H9 (cell line): ENCODE measurements at regions not wholly inside any gene's neighbourhood (a gene's known extent, or its start where the extent isn't known, plus 50 kb on each side); places are given as distances from the start of the nearest gene placed in this dataset.

Experiments
- DNase-seq: peaks from one replicate; pipeline ENCODE4 v3.0.0-alpha.2; 2017
- H2AFZ ChIP-seq: one replicate; pipeline ENCODE4 v1.6.1; 2013; ENCODE audit warnings: mild to moderate bottlenecking, low read length, control low read depth, moderate library complexity
- H2AK5ac ChIP-seq: 2 replicates; pipeline ENCODE4 v1.6.1; 2013; ENCODE audit warnings: low read length, control low read depth, mixed read lengths; ENCODE audit not compliant: insufficient read length
- H2BK120ac ChIP-seq: one replicate; pipeline ENCODE4 v1.6.1; 2013; ENCODE audit warnings: low read depth, mild to moderate bottlenecking, low read length, control low read depth, inconsistent platforms; ENCODE audit not compliant: poor library complexity, severe bottlenecking
- H2BK12ac ChIP-seq: 2 replicates; pipeline ENCODE4 v1.6.1; 2013; ENCODE audit warnings: low read length, control low read depth, mixed read lengths, low read depth; ENCODE audit not compliant: insufficient read length
- H2BK15ac ChIP-seq: 2 replicates; pipeline ENCODE4 v1.6.1; 2013; ENCODE audit warnings: low read depth, low read length, control low read depth
- H2BK20ac ChIP-seq: one replicate; pipeline ENCODE4 v1.6.1; 2013; ENCODE audit warnings: low read depth, mild to moderate bottlenecking, low read length, control low read depth, inconsistent platforms; ENCODE audit not compliant: poor library complexity, severe bottlenecking
- H2BK5ac ChIP-seq: 2 replicates; pipeline ENCODE4 v1.6.1; 2013; ENCODE audit warnings: low read length, control low read depth, mixed read lengths; ENCODE audit not compliant: insufficient read length
- H3K14ac ChIP-seq: 2 replicates; pipeline ENCODE4 v1.6.1; 2013; ENCODE audit warnings: low read length, control low read depth; ENCODE audit not compliant: insufficient read depth
- H3K18ac ChIP-seq: 2 replicates; pipeline ENCODE4 v1.6.1; 2013; ENCODE audit warnings: low read depth, mild to moderate bottlenecking, mixed read lengths, low read length, control low read depth; ENCODE audit not compliant: insufficient read length
- H3K23ac ChIP-seq: 2 replicates; pipeline ENCODE4 v1.6.1; 2013; ENCODE audit warnings: low read length, control low read depth, mixed read lengths, low read depth; ENCODE audit not compliant: insufficient read length
- H3K23me2 ChIP-seq: 2 replicates; pipeline ENCODE4 v1.6.1; 2013; ENCODE audit warnings: low read depth, mild to moderate bottlenecking, mixed read lengths, low read length, control low read depth; ENCODE audit not compliant: insufficient read length, poor library complexity, severe bottlenecking
- H3K27ac ChIP-seq: 2 replicates; pipeline ENCODE4 v1.5.1; 2013; ENCODE audit warnings: low read length, control low read depth, mixed read lengths, low read depth; ENCODE audit not compliant: insufficient read length
- H3K27me3 ChIP-seq: 2 replicates; pipeline ENCODE4 v1.6.1; 2013; ENCODE audit warnings: low read length, control low read depth, inconsistent platforms; ENCODE audit not compliant: insufficient read depth
- H3K4ac ChIP-seq: 2 replicates; pipeline ENCODE4 v1.6.1; 2013; ENCODE audit warnings: low read depth, mild to moderate bottlenecking, control low read depth, inconsistent platforms, low read length, moderate library complexity
- H3K4me1 ChIP-seq: 2 replicates; pipeline ENCODE4 v1.6.1; 2013; ENCODE audit warnings: low read length, control low read depth, inconsistent platforms; ENCODE audit not compliant: insufficient read depth
- H3K4me2 ChIP-seq: 2 replicates; pipeline ENCODE4 v1.6.1; 2013; ENCODE audit warnings: low read length, control low read depth, mixed read lengths; ENCODE audit not compliant: insufficient read length, insufficient read depth
- H3K56ac ChIP-seq: 2 replicates; pipeline ENCODE4 v1.6.1; 2013; ENCODE audit warnings: low read depth, mild to moderate bottlenecking, mixed read lengths, low read length, control low read depth; ENCODE audit not compliant: insufficient read length
- H3K79me1 ChIP-seq: 2 replicates; pipeline ENCODE4 v1.6.1; 2013; ENCODE audit warnings: low read depth, mild to moderate bottlenecking, moderate library complexity, low read length, control low read depth, inconsistent platforms; ENCODE audit not compliant: insufficient read depth, poor library complexity, severe bottlenecking
- H3K79me2 ChIP-seq: 2 replicates; pipeline ENCODE4 v1.6.1; 2013; ENCODE audit warnings: low read length, control low read depth, inconsistent platforms; ENCODE audit not compliant: insufficient read depth
- H3K9ac ChIP-seq: 2 replicates; pipeline ENCODE4 v1.6.1; 2013; ENCODE audit warnings: low read length, control low read depth, mixed read lengths; ENCODE audit not compliant: insufficient read length; ENCODE audit errors: extremely low read depth
- H3K9me3 ChIP-seq: one replicate; pipeline ENCODE4 v1.6.1; 2013; ENCODE audit warnings: low read depth, low read length, inconsistent platforms; ENCODE audit not compliant: control insufficient read depth
- H3T11ph ChIP-seq: one replicate; pipeline ENCODE4 v1.6.1; 2013; ENCODE audit warnings: mild to moderate bottlenecking, low read length, control low read depth, inconsistent platforms
- H4K20me1 ChIP-seq: one replicate; pipeline ENCODE4 v1.6.1; 2013; ENCODE audit not compliant: control insufficient read depth, insufficient read length, insufficient read depth
- H4K5ac ChIP-seq: 2 replicates; pipeline ENCODE4 v1.6.1; 2013; ENCODE audit warnings: low read depth, mild to moderate bottlenecking, mixed read lengths, low read length, control low read depth; ENCODE audit not compliant: insufficient read length
- H4K8ac ChIP-seq: replicated peaks from 2 replicates; pipeline ENCODE4 v1.6.1; 2013; ENCODE audit warnings: low read length, control low read depth, mixed read lengths, low read depth; ENCODE audit not compliant: insufficient read length
- H4K91ac ChIP-seq: 2 replicates; pipeline ENCODE4 v1.6.1; 2013; ENCODE audit warnings: low read depth, mild to moderate bottlenecking, moderate library complexity, mixed read lengths, low read length, control low read depth; ENCODE audit not compliant: insufficient read length
- H3K27ac Mint-ChIP-seq, 3 experiments: 2 replicates in 2 of 3; 3 replicates in 1 of 3; pipeline ENCODE4 v1.8.0; 2020 to 2021; ENCODE audit warnings: mixed read lengths in 3 of 3, mild to moderate bottlenecking in 1 of 3, moderate library complexity in 1 of 3
- H3K27me3 Mint-ChIP-seq: 2 replicates; pipeline ENCODE4 v1.8.0; 2021; ENCODE audit warnings: low read depth, mild to moderate bottlenecking, moderate library complexity, mixed read lengths
- H3K36me3 Mint-ChIP-seq, 3 experiments: 2 replicates in 2 of 3; 3 replicates in 1 of 3; pipeline ENCODE4 v1.8.0; 2020 to 2021; ENCODE audit warnings: low read depth in 3 of 3, mixed read lengths in 3 of 3; ENCODE audit not compliant: insufficient read depth in 1 of 3
- H3K4me1 Mint-ChIP-seq, 2 experiments: 2 replicates each; pipeline ENCODE4 v1.8.0; 2020; ENCODE audit warnings: mixed read lengths in 2 of 2
- H3K4me3 Mint-ChIP-seq, 2 experiments: 2 replicates in 1 of 2; 3 replicates in 1 of 2; pipeline ENCODE4 v1.8.0; 2020 to 2021; ENCODE audit warnings: mild to moderate bottlenecking in 2 of 2, mixed read lengths in 2 of 2, moderate library complexity in 1 of 2
- H3K9me3 Mint-ChIP-seq, 2 experiments: 2 replicates in 1 of 2; 3 replicates in 1 of 2; pipeline ENCODE4 v1.8.0; 2020; ENCODE audit warnings: mild to moderate bottlenecking in 2 of 2, mixed read lengths in 2 of 2, moderate library complexity in 1 of 2
- CTCF ChIP-seq: fragments of 200-600 bp; sonication (generic); conservative IDR thresholded peaks from 3 replicates; pipeline ENCODE4 v1.8.0; 2021; ENCODE audit warnings: antibody characterized with exemption, mild to moderate bottlenecking
- WGBS: extraction: QIAGEN DNeasy Blood & Tissue Kit; methylation state at CpG from one replicate; pipeline ENCODE4 v1.1.7; 2013; ENCODE audit warnings: missing lambda C conversion rate, low lambda C conversion rate, mixed read lengths; ENCODE audit not compliant: insufficient read length; ENCODE audit errors: extremely low coverage; 5-methylcytosine and 5-hydroxymethylcytosine counted together

DNA sequence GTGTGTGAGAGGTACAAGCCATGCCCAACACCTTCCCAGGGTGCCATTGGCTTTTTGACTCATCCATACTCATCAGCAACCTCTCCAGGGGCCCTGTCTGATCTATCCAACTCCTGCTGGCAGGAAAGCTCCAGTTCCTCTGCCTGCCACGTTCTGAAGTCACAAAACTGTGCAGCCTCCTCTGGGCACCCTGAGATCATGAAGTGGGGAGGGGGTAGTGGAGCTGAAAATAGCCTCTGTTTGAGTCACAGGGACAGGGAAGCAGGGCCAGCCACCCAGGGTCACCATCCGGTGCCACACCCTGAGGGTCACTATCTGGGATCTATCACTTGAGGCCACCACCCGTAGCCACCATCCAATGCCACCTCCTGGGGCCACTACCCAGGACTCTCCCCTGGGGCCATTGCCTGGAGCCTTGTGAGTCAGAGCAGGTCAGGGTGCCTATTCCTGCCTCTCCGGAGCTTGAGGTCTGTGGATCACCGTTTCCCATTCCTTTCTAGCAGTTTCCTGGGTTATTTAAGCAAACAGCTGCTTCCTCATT lies 172.1 kb downstream of the NUFIP1 start:
- Histone ChIP-seq H3K23me2 (no peaks in the 10 kb centered on the region), H4K5ac (no peak overlapping the region), H2BK12ac (no peak overlapping the region), H3K23ac (no peak overlapping the region), H3K4me2 (no peak overlapping the region), H2BK15ac (no peak overlapping the region), H3K9ac (no peak overlapping the region), H3K56ac (no peak overlapping the region), H3K4ac (no peak overlapping the region), H3K14ac (peak overlapping the region; percentile 8; the same call in 1 of the 2 replicates), H2BK120ac (no peak overlapping the region), H3K9me3 (no peaks in the 10 kb centered on the region), H3T11ph (no peak overlapping the region), H2AK5ac (no peak overlapping the region), H4K91ac (no peak overlapping the region), H3K79me2 (no peaks in the 10 kb centered on the region), H3K27ac (no peak overlapping the region), H3K79me1 (no peaks in the 10 kb centered on the region), H3K18ac (no peak overlapping the region), H3K27me3 (no peaks in the 10 kb centered on the region), H4K20me1 (no peaks in the 10 kb centered on the region), H2AFZ (no peak overlapping the region), H2BK20ac (no peak overlapping the region), H4K8ac (no peak overlapping the region), H3K4me1 (peaks cover 20% of the 10 kb centered on the region; the same call in 1 of the 2 replicates), H2BK5ac (no peak overlapping the region)
- no peak overlapping the region for H3K4me3 Mint-ChIP-seq
- no peaks in the 10 kb centered on the region for H3K36me3 Mint-ChIP-seq
- no peak overlapping the region; a peak in 1 of 7 replicates for H3K27ac Mint-ChIP-seq
- H3K4me1 Mint-ChIP-seq: peaks cover 32 to 36% of the 10 kb centered on the region in 2 experiments
- no peaks in the 10 kb centered on the region for H3K9me3 Mint-ChIP-seq
- H3K27me3 Mint-ChIP-seq: peaks cover 2% of the 10 kb centered on the region
- no peak for TF ChIP-seq CTCF
- no CpG with 5 or more reads among the region's 5 CpGs for WGBS
- no peak for DNase-seq
